Neuronal stem cell (in vitro differentiated cells): ENCODE measurements at regions not wholly inside any gene's neighbourhood (a gene's known extent, or its start where the extent isn't known, plus 50 kb on each side); places are given as distances from the start of the nearest gene placed in this dataset.

Experiments used
- DNase-seq: peaks from one replicate; pipeline ENCODE4 v3.0.0-alpha.2; 2013; ENCODE audit warnings: low spot score
- H2AFZ ChIP-seq: one replicate; pipeline ENCODE4 v1.6.1; 2013; ENCODE audit warnings: mild to moderate bottlenecking, low read length, inconsistent platforms
- H2AK5ac ChIP-seq: 2 replicates; pipeline ENCODE4 v1.6.1; 2013; ENCODE audit warnings: low read depth, mild to moderate bottlenecking, inconsistent platforms, low read length, moderate library complexity, mixed read lengths
- H2BK120ac ChIP-seq: 2 replicates; pipeline ENCODE4 v1.6.1; 2013; ENCODE audit warnings: low read depth, mild to moderate bottlenecking, inconsistent platforms, low read length, moderate library complexity, mixed read lengths
- H2BK12ac ChIP-seq: one replicate; pipeline ENCODE4 v1.6.1; 2013; ENCODE audit warnings: low read length, inconsistent platforms
- H2BK15ac ChIP-seq: 2 replicates; pipeline ENCODE4 v1.6.1; 2013; ENCODE audit warnings: mild to moderate bottlenecking, low read length, inconsistent platforms, mixed read lengths
- H2BK5ac ChIP-seq: one replicate; pipeline ENCODE4 v1.6.1; 2013; ENCODE audit warnings: inconsistent platforms, mild to moderate bottlenecking, low read length, moderate library complexity
- H3K14ac ChIP-seq: one replicate; pipeline ENCODE4 v1.6.1; 2013; ENCODE audit warnings: low read length, inconsistent platforms
- H3K18ac ChIP-seq: 2 replicates; pipeline ENCODE4 v1.6.1; 2013; ENCODE audit warnings: low read length, inconsistent platforms
- H3K23ac ChIP-seq: 2 replicates; pipeline ENCODE4 v1.6.1; 2013; ENCODE audit warnings: low read depth, mild to moderate bottlenecking, mixed read lengths, low read length, inconsistent platforms; ENCODE audit not compliant: poor library complexity
- H3K27ac ChIP-seq: replicated peaks from 3 replicates; pipeline ENCODE4 v1.5.1; 2013; ENCODE audit warnings: low read length, inconsistent platforms
- H3K27me3 ChIP-seq, 3 experiments: 2 replicates each; pipeline ENCODE4 v1.6.1; 2013; ENCODE audit warnings: low read length in 3 of 3, mild to moderate bottlenecking in 2 of 3, inconsistent platforms in 1 of 3, low read depth in 1 of 3, mixed read lengths in 1 of 3, moderate library complexity in 1 of 3; ENCODE audit not compliant: control insufficient read depth in 3 of 3, insufficient read depth in 3 of 3
- H3K36me3 ChIP-seq, 2 donors: replicated peaks in 1 of 2; 2 replicates each; pipeline ENCODE4 v1.6.1; 2013; ENCODE audit warnings: low read length in 2 of 2; ENCODE audit not compliant: control insufficient read depth in 2 of 2, insufficient read depth in 2 of 2
- H3K4ac ChIP-seq: 2 replicates; pipeline ENCODE4 v1.6.1; 2013; ENCODE audit warnings: inconsistent platforms, mild to moderate bottlenecking, low read length, moderate library complexity
- H3K4me1 ChIP-seq, 2 donors: 1 replicate in 1 of 2; 2 replicates in 1 of 2; pipeline ENCODE4 v1.6.1; 2013; ENCODE audit warnings: low read length in 2 of 2, low read depth in 1 of 2; ENCODE audit not compliant: control insufficient read depth in 2 of 2, insufficient read depth in 1 of 2
- H3K4me2 ChIP-seq: one replicate; pipeline ENCODE4 v1.6.1; 2013; ENCODE audit warnings: mild to moderate bottlenecking, low read length, inconsistent platforms; ENCODE audit not compliant: insufficient read depth, poor library complexity, severe bottlenecking
- H3K4me3 ChIP-seq, 2 donors: 2 replicates each; pipeline ENCODE4 v1.5.1; 2013; ENCODE audit warnings: low read length in 2 of 2, mild to moderate bottlenecking in 2 of 2, inconsistent platforms in 1 of 2, moderate library complexity in 1 of 2
- H3K79me1 ChIP-seq: one replicate; pipeline ENCODE4 v1.6.1; 2013; ENCODE audit warnings: low read depth, mild to moderate bottlenecking, inconsistent platforms, low read length, moderate library complexity
- H3K9ac ChIP-seq: one replicate; pipeline ENCODE4 v1.6.1; 2013; ENCODE audit warnings: mild to moderate bottlenecking, low read depth, low read length, inconsistent platforms; ENCODE audit not compliant: poor library complexity
- H3K9me3 ChIP-seq, 2 donors: replicated peaks in 1 of 2; 2 replicates each; pipeline versions ENCODE3 to v1.6.1; 2013; ENCODE audit warnings: low read length in 2 of 2, mild to moderate bottlenecking in 2 of 2, inconsistent platforms in 1 of 2, low read depth in 1 of 2, mixed read lengths in 1 of 2, moderate library complexity in 1 of 2; ENCODE audit not compliant: control insufficient read depth in 2 of 2, insufficient read depth in 1 of 2
- H4K8ac ChIP-seq: one replicate; pipeline ENCODE4 v1.6.1; 2013; ENCODE audit warnings: low read depth, mild to moderate bottlenecking, inconsistent platforms, low read length, moderate library complexity
- H4K91ac ChIP-seq: one replicate; pipeline ENCODE4 v1.6.1; 2013; ENCODE audit warnings: low read length, low read depth, mild to moderate bottlenecking, inconsistent platforms; ENCODE audit not compliant: poor library complexity
- WGBS, 2 donors: extraction: QIAGEN DNeasy Blood & Tissue Kit; methylation state at CpG; one replicate each; pipeline ENCODE4 v1.1.7; 2013; ENCODE audit warnings: missing lambda C conversion rate in 2 of 2, mixed read lengths in 1 of 2; ENCODE audit not compliant: insufficient read length in 2 of 2, insufficient replicate concordance in 1 of 2; ENCODE audit errors: extremely low coverage in 2 of 2; 5-methylcytosine and 5-hydroxymethylcytosine counted together

GRCh38 chr1:164356511-164356910 is 202.5 kb upstream of the PBX1 start:
- no CpG with 5 or more reads among the region's 11 CpGs for WGBS, 2 donors
- DNase-seq = no peak
- H2BK12ac ChIP-seq = no peak overlapping the region
- H3K9me3 ChIP-seq = no peaks in the 10 kb centered on the region
- H3K9ac ChIP-seq = no peak overlapping the region
- no peak overlapping the region for H2BK15ac ChIP-seq
- H3K36me3 ChIP-seq = no peaks in the 10 kb centered on the region
- H3K27ac ChIP-seq = no peak overlapping the region
- H3K18ac ChIP-seq = no peak overlapping the region
- no peak overlapping the region for H4K91ac ChIP-seq
- H2BK120ac ChIP-seq = no peak overlapping the region
- no peaks in the 10 kb centered on the region for H3K27me3 ChIP-seq
- no peak overlapping the region for H3K4ac ChIP-seq
- H3K4me2 ChIP-seq = no peak overlapping the region
- H2AK5ac ChIP-seq = no peak overlapping the region
- H2BK5ac ChIP-seq = no peak overlapping the region
- H2AFZ ChIP-seq = no peak overlapping the region
- no peak overlapping the region for H3K4me3 ChIP-seq
- no peaks in the 10 kb centered on the region for H3K4me1 ChIP-seq
- H4K8ac ChIP-seq = no peak overlapping the region
- H3K14ac ChIP-seq = no peak overlapping the region
- no peak overlapping the region for H3K23ac ChIP-seq
- no peaks in the 10 kb centered on the region for H3K79me1 ChIP-seq

- Histone ChIP-seq H3K27me3 (no peaks in the 10 kb centered on the region), H2BK120ac (no peak overlapping the region), H3K23ac (no peak overlapping the region), H3K18ac (no peak overlapping the region), H2AFZ (no peak overlapping the region), H3K9me3 (no peaks in the 10 kb centered on the region), H3K36me3 (no peaks in the 10 kb centered on the region), H3K79me1 (no peaks in the 10 kb centered on the region), H3K14ac (no peak overlapping the region), H3K4me2 (no peak overlapping the region), H3K4me3 (no peak overlapping the region), H4K91ac (no peak overlapping the region), H3K4me1 (no peaks in the 10 kb centered on the region), H2AK5ac (no peak overlapping the region), H3K27ac (no peak overlapping the region), H2BK5ac (no peak overlapping the region), H4K8ac (no peak overlapping the region), H3K4ac (no peak overlapping the region), H2BK15ac (no peak overlapping the region), H2BK12ac (no peak overlapping the region), H3K9ac (no peak overlapping the region)
- DNase-seq = no peak
- WGBS, 2 donors = no CpG with 5 or more reads among the region's 1 CpG
Observed at GRCh38 chr1:164360265-164360664, 198.7 kb upstream of the PBX1 start.

GRCh38 chr1:164361927-164362326 is 197.1 kb upstream of the PBX1 start:
- no peak overlapping the region for H4K91ac ChIP-seq
- H4K8ac ChIP-seq = no peak overlapping the region
- H3K14ac ChIP-seq = no peak overlapping the region
- H2AFZ ChIP-seq = no peak overlapping the region
- no peak overlapping the region for H3K23ac ChIP-seq
- H3K9ac ChIP-seq = no peak overlapping the region
- no peak overlapping the region for H3K4me2 ChIP-seq
- H2AK5ac ChIP-seq = no peak overlapping the region
- no peak overlapping the region for H2BK12ac ChIP-seq
- H3K4ac ChIP-seq = no peak overlapping the region
- no peak overlapping the region for H2BK15ac ChIP-seq
- H2BK5ac ChIP-seq = no peak overlapping the region
- H3K4me3 ChIP-seq = no peak overlapping the region
- H3K27me3 ChIP-seq = no peaks in the 10 kb centered on the region
- H2BK120ac ChIP-seq = no peak overlapping the region
- no peaks in the 10 kb centered on the region for H3K4me1 ChIP-seq
- no peak for DNase-seq
- H3K9me3 ChIP-seq = peaks cover 0 to 2% of the 10 kb centered on the region in 2 donors
- H3K36me3 ChIP-seq = no peaks in the 10 kb centered on the region
- no peak overlapping the region for H3K27ac ChIP-seq
- H3K18ac ChIP-seq = no peak overlapping the region
- no peaks in the 10 kb centered on the region for H3K79me1 ChIP-seq
- WGBS, 2 donors = no CpG with 5 or more reads among the region's 2 CpGs

GRCh38 chr1:164363980-164364379 is 195.0 kb upstream of the PBX1 start:
- no peak overlapping the region for H3K23ac ChIP-seq
- no peak for DNase-seq

More at GRCh38 chr1:164363980-164364379, 195.0 kb upstream of the PBX1 start:
- Histone ChIP-seq H2BK12ac (no peak overlapping the region), H4K8ac (no peak overlapping the region), H3K79me1 (no peaks in the 10 kb centered on the region), H2BK15ac (no peak overlapping the region), H3K9me3 (peaks cover 0 to 2% of the 10 kb centered on the region in 2 donors), H3K9ac (no peak overlapping the region), H3K4me3 (no peak overlapping the region), H3K4me2 (no peak overlapping the region), H2AK5ac (no peak overlapping the region), H2BK5ac (no peak overlapping the region), H3K4ac (no peak overlapping the region), H3K36me3 (no peaks in the 10 kb centered on the region), H4K91ac (no peak overlapping the region), H2BK120ac (no peak overlapping the region), H3K4me1 (no peaks in the 10 kb centered on the region), H3K27ac (no peak overlapping the region), H3K14ac (no peak overlapping the region), H2AFZ (no peak overlapping the region), H3K27me3 (no peaks in the 10 kb centered on the region), H3K18ac (no peak overlapping the region)
- WGBS, 2 donors = no CpG with 5 or more reads among the region's 1 CpG
